CD1c-positive myeloid dendritic cell (primary cell): ENCODE measurements at regions not wholly inside any gene's neighbourhood (a gene's known extent, or its start where the extent isn't known, plus 50 kb on each side); places are given as distances from the start of the nearest gene placed in this dataset.

Experiments used
- DNase-seq: peaks from one replicate; pipeline ENCODE4 v3.0.0-alpha.2; 2016; ENCODE audit errors: extremely low spot score

DNA sequence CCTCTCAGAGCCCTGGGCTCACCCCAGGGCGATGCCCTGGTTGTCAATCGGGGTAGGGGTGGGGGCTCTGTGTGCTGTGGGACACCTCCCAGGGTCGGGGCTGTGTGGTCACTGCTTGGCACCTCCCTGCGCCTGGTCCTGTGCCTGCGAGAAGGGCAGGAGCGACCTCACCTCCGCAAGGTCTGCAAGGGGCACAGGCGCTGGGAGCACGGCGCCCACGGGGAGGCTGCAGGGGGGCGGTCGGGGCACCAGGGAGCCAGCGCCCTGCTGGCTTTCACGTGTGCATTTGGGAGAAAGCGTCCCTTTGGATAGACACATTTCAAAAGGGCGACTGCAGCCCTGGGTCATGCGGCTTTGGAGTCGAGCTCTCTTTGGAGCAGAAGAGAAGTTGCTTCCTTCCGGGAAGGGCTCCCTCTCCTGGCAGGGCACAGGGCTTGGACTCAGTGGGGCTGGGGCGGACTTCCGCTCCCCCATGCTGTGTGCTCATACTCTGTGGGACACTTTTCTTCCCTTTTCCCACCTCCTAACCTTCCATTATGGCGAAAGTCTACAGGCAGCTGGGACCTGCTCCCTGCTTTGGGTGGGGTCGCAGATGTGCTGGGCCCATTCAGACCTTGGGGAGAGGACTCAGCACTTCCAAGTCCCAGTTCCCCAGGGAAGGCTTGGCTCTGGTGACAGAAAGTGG, 52.9 kb upstream of the SLC28A3 start:
- DNase-seq = no peak

DNA sequence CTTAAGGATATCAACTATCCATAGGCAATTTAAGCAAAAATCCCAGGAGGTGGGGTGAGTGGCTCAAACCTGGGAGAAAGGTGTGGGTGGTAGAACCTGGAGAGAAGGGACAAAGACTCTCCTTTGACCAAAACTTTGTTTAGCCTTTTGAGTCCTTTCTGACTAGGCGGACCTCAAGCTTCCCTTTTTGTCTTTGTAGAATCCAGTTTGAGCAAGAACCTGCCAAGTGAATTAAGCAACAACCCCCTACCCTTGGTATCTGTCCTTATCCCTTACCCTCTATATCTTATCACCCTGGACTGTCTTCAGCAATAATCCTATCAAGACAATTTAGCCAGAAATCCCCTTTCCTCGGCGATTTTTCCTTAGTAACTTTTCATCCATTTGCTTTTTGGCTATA, 53.5 kb upstream of the SLC28A3 start:
- DNase-seq = peak; percentile 30

DNA sequence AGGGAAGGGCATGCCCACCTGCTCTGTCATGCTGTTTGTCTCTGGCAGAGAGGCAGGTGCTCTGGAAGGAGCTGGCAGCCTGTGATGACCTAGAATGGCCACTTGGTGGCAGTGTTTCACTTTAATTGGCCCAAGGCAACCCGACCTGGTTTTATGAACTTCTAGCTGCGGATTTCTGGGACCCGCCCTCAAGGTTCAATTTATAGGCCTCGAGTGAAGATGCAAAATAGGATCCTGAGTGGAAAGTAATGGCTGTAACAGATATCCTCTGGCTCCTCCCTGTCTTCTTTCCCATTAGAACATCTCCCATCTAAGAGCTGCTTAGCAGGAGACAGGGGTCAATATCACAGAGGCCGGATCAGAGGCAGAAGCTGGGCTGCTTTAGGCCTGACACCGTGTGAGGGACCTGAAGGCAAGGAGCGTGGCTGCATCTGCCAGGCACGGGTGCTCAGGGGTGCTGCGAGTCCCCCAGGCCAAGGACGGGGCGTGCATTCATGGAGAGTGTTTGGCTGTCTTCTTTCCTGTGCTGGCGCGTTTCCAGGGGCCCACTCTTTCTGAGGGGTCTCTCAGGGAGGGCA, 56.7 kb upstream of the SLC28A3 start:
- DNase-seq = peak; percentile 66

DNA sequence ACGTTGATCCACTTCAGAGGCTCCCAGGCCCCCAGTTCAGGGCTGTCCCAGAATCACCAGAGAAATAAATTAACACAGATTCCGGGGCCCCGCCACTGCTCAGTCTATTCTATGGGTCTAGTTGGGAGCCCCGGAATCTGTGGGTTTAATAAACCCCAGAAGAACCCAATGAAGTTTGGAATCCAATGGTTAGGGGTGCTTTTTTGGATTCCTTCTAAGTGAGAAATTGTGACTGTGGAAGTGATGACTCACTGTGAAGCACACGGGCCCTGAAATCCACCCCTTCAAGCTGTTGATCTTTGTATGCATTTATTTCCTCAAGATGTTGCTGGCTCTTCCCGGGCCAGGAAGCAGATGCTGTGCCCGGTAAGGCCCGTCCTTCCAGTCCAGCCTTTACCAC, 57.3 kb upstream of the SLC28A3 start:
- no peak for DNase-seq

DNA sequence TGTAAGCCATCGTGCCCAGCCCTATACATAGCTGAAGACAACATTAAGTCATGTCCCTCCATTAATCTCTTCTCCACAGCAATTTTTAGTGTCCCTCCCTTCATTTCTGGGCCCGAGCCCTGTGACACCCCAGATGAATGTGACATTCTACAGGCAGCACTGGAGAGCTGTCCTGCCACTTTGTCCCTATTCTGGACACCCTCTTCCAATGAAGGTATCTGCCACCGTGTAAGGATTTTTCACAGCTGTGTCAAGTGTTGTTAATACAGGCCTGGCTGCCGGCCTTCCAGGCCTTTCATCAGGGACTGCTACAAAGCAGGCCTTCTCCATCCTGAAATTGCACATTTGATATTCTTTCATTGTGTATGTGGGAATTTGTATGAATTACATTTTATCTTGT, 62.0 kb upstream of the SLC28A3 start:
- no peak for DNase-seq

DNA sequence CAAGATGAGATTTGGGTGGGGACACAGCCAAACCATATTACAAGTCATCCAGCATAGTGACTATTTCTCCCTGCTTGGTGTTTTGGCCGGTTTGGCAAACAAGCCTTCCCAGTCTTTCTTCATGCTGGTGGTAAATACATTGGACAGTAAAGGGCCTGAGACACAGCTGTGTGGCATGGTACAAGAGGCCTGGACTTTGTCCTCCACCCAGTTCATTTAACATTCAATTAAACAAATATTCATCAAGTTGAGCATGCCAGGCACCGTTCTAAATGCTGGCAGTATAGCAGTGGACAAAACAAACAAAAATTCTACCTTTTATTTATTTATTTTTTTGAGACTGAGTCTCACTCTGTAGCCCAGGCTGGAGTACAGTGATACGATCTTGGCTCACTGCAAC, 62.7 kb upstream of the SLC28A3 start:
- DNase-seq = no peak

DNA sequence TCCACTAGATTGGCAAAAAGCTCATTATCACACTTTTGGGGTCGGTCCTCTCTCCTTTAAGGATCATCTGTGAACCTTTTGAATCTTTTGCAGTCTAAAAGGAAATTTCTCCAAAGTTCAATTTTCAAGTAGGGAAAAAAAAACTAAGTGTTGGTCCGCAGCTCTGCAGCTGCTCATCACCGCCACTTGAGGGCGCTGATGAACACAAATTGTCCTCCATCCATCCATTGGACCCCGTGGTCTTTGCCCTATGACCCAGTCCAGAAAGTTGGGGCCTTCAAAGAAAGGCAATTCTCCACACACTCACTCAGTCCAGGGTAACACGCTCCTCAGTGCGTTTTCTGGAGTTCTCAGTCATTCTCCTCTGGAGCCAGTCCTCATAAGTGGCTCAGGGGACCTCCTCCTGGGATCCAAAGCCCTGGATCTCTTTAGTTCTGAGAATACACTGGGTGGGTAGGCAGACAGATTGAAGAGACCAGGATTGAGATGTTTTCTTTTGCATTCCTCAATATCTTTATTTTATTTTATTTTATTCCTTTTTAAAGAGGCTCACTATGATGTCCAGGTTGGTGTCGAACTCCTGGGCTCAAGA, 63.6 kb upstream of the SLC28A3 start:
- DNase-seq = peak; percentile 14

DNA sequence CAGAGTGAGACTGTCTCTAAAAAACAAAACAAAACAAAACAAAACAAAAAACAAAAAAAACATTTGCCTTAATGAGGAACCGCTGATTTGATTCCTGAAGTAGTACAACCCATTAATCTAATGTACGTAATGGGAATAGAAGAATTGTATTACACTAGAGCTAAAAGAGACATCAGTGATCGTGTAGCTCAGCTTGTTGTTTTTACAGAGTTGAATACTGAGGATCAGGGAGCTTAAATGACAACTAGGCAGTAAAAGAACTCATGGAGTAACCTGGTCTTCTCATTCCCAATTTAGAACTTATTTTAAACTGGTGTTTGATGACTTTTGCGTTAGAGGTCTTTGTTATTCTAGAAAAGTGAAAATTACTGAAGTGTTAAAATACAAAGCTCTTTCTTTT, 65.1 kb upstream of the SLC28A3 start:
- DNase-seq = no peak

DNA sequence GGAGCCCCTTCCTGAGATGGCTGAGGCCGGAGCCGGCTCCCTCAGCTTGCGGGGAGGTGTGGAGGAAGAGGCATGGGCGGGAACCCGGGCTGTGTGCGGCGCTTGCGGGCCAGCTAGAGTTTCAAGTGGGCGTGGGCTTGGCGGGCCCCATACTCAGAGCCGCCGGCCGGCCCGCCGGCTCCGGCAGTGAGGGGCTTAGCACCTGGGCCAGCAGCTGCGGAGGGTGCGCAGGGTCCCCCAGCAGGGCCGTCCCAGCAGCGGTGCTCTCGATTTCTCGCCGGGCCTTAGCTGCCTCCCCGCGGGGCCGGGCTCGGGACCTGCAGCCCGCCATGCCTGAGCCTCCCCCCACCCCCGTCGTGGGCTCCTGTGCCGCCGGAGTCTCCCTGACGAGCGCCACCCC, 67.9 kb upstream of the SLC28A3 start:
- no peak for DNase-seq

DNA sequence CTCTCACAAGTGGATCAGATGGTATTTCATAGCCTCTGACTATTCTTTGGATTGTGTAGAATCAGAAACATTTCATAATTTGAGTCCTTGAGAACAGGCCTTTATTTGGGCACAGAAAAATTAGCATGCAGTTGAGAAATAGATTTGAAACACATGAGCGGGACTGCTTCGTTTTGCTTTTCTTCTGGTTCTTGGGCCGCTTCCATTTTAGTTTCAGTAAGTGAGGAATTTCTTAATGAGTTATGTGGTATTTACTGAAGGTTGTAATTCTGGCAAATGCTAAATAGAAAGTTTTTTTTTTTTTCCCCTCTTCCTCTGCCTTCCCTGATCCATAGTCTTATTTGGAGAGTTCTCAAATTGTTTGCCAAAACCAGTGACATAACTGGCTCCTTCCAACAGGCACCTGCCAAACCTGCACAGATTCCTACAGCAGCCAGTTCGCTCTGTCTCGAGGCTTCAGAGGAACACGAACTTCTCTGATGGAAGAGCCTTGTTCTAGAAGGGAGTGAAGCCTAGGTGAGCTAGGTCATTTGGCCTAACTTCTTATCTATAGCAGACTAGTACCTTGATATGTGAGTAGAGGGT, 71.2 kb upstream of the SLC28A3 start:
- no peak for DNase-seq

DNA sequence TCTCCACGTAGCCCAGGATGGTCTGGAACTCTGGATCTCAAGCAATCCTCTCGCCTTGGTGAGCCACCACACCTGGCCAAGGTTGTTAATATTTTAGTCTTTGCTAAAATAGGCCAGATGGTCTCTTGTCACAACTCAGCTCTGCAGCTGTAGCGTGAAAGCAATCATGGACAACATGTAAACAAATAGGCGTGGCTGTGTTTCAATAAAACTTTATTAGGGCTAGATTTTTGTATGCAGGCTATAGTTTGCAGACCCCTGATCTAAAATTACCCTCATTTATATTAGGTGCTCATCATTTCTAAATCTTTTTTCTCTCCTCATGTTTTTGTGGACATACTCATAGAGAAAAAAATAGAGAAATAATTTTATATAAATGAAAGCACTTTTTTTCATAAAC, 72.1 kb upstream of the SLC28A3 start:
- no peak for DNase-seq

DNA sequence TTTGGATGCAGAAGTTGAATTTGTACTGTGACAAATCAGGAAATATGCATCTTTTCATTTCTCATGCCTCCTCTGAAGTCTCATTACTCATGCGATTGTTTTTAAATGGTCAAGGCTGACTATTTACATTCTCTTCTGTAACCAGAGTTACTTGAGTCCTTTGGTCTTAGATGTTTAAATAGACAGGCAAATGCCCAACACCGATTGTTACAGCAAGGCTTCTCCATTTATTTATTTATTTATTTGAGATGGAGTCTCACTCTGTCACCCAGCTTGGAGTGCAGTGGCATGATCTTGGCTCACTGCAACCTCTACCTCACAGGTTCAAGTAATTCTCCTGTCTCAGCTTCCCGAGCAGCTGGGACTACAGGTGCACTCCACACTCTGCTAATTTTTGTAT, 72.7 kb upstream of the SLC28A3 start:
- DNase-seq = no peak

DNA sequence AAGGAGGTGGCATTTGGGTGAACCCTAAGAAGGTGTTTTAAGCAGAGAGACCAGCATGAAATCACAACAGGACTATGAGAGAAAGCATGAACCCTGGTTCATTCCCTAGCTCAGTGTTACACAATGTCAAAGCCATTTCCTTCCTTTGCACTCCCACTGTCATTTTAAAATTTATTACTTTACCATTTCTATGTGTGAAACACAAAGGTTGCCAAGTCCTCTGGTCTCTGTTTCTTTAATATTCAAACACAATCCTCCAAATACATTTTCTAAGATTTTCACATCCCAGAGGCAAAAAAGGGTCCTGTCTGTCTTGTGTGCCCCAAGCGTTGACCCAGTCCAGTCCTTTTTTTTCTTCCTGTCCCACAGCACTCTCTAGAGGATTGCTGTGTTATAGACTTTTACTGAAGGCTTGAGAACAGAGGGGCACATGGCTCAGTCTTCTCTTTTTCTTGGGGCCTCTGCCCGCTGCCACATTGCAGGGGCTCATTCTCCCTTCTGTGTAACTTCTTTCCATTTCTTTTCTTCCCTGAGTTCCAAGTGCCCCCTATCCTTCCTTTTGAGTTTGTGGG, 78.6 kb upstream of the SLC28A3 start:
- DNase-seq = no peak

DNA sequence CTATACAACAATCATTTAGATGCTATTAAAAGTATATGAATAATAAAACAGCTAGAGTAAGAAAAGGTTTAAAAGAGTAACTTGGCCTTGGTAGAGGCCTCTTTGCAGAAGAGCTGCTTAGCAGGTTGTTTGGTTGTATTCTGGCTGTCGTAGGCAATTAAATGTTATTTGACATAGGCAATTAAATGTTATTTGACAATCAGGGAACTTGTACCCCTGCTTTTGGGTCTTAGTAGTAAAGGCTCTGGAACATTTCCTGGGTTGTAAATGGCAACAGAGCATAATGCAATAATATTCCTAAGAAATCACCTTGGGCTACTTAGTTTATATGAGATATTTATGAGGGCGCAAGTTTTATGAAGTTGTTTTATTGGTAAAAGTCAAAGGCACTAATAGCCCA, 84.4 kb upstream of the SLC28A3 start:
- no peak for DNase-seq

DNA sequence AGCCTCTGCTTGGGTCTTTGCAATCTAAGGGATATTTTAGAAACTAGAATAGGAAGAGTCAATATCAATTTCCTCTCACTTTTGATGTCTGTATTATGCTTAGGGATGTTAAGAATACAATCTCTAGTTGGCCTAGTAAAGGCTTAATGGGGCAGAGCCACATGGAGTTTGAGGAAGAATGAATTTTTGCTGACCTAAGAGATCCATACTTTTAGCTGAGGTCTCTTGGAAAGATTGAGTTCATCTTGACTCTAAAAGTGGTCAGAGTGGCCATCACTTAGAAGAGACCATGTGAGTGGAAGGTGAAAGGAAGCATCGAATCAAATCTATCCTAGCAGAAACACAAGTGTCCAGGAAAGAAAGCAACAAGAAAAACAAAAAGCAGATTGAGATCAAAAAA, 92.2 kb upstream of the SLC28A3 start:
- no peak for DNase-seq

DNA sequence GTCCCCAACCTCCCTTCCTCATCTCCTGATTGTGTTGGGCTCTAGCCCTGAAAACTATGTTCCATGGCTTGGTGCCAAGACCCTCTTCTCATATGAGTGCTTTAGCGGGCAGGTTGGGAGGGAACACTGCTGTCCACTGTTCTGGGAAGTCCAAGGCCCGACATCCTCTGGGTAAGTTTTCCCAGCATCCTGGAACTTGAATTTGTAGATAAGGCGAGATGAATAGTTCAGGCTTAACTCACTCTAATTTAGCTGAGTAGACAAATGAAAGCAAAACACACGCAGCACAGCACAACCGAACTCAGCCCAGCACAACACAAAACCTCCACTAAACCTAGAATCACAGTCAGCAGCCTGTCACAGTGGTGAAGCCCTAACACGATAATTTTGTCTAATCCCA, 95.3 kb upstream of the SLC28A3 start:
- DNase-seq = no peak

DNA sequence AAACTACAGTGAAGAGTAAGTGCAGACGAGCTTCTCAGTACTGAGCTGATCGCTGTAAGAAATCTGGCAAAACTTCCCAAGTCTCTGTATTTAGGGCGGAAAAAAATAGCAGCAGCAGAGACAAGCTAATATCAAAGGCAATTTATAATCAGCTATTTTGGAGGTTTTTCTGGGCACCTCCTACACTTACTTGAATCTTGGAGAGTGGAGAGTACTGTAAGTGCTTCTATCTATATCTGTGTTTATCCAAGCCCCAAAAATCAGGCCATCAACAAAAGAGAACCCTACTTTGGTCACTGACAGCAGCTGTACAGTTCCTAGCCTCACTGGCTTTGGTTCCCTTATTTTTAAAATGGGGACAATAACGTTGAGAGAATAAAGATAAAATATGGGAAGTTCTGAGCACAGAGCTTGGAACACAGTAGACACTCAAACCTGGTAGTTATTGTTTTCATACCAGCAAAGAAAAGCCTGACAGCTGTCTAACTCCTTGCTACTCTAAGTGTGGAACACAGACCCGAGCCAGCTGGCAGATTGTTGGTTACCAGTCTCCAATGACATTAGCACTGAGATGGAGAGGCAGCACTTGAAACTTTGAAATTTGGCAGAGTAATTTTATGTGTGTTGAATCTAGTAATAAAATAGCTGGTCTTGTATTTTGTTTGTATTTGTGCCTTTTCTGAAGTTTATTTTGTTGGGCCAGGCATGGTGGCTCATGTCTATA, 96.0 kb upstream of the SLC28A3 start:
- DNase-seq = no peak

DNA sequence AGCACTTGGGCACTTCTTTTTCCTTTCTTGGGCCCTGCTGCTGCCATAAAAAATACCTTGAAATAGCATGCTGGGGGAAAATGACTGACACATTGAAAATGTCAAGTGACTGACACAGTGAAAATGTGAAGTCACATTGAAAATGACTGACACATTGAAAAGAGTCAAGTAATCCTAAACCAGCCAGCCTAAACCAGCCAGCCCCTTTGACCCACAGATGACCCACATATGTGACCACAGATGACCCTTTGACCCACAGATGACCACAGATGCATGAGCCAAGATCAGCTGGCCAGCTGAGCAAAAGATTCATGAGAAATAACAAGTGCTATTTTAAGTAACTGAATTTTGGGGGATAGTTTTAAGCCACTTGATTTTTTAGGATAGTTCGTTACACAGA, 97.8 kb upstream of the SLC28A3 start:
- DNase-seq = no peak

DNA sequence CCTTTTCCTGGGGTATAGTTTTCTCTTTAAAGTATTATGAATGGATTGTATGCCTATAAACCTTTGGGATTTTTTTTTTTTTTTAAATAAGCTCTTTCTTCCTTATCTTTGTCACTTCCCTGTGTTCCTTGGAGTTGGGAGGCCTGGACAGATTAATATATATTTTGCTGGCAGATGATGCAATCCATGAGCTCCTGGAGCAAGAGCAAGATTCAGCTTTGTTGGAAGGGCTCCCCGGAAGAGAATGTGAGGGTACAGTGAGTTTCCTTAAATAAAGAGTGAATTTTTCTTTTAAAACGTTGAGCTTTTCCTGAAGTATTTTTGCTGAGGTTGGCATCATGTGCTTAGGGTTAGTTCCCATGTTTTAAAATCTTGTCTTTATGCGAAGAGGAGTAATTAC, 98.7 kb upstream of the SLC28A3 start:
- no peak for DNase-seq

DNA sequence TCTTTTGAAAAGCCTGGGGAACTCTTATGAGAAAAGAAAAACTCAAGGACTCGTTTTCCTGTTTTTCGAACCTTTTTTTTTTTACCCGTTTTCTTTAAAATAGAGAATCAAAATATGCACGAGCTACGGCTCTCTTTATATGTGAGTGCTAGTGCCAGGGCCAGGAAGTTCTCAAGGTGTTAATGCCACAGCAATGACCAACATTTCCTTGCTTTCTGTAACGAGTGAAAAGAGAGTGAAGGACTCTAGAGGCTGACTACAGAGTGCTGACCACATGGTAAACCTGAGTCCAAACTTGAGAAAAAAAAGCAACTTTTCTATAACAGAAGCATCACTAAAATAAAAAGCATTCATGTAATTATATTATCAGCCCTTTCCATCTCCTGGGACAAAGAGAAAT, 102.2 kb upstream of the SLC28A3 start:
- no peak for DNase-seq

DNA sequence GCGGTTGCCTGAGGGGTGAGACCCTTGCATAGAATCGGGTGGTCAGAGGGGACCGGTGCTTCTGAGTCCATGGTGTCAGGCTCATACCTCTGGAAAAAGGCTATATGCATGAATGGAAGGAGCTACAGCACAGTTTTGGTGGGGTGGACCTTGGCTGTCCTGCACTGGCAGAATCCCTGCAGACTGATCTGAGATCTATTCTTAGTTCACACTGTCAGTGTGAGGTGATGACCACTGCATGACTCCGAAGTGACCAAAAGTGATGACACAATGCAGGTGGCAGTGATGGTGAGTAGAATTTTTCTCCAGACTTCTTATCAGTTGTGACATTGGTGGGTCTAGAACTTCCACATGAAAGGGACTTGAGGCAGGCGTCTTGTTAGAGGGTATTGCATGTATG, 105.2 kb upstream of the SLC28A3 start:
- no peak for DNase-seq

DNA sequence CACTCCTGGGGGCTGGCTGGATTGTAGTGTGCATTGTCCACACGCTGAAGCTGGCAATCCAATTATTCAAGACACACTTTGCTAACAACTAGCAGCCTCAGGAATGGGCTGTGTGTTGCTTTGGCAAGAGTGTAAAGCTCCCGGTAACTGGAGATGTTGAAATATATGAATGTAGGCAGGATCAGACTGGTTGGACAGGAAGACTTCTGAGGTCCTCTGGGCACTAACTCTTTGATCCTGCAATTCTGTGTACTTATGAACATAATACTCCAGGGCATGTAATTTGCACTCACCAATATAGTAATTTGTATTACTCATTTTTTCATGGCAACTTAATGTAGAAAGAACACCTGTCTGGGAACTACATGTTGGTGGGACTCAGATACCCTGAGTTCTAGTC, 106.7 kb upstream of the SLC28A3 start:
- DNase-seq = no peak
